Prostate gland (tissue), 2 donors: ENCODE measurements at regions not wholly inside any gene's neighbourhood (a gene's known extent, or its start where the extent isn't known, plus 50 kb on each side); places are given as distances from the start of the nearest gene placed in this dataset.

Experiments
- CTCF ChIP-seq, 4 experiments: fragments of 200-600 bp in 2 of 4; fragments of 450-650 bp in 2 of 4; sonication (generic) in 2 of 4; IDR thresholded peaks; 1 replicate in 3 of 4; 2 replicates in 1 of 4; pipeline ENCODE4 v1.5.1; 2016 to 2019; ENCODE audit warnings: antibody characterized with exemption in 4 of 4, mild to moderate bottlenecking in 2 of 4, moderate library complexity in 2 of 4
- POLR2A ChIP-seq: fragments of 450-650 bp; IDR thresholded peaks from one replicate; pipeline ENCODE4 v1.6.1; 2016; ENCODE audit warnings: antibody characterized with exemption, mild to moderate bottlenecking

DNA sequence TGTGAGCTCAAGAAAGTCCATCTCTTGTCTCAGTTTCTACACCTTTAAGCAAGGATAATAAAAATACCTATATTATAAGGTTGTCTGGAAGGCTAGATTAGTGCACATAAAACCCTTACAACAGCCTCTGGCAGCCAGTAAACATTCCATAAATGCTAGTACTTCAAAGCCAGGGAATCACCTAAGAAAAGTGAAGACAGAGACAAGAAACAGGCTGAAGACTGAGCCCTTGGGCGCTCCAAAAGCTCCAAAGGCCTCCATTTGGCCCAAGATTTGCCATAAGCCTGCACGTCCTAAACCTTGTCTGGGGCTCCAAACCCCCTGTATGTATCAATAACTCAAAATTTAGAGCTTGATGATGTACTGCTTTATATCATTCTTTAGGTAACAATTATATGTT lies 52.2 kb upstream of the AKIP1 start:
- no peak for TF ChIP-seq POLR2A
- TF ChIP-seq CTCF (IDR thresholded peaks at IDR 0.05): no peak
